ENCODE measurements at regions not wholly inside any gene's neighbourhood (a gene's known extent, or its start where the extent isn't known, plus 50 kb on each side); places are given as distances from the start of the nearest gene placed in this dataset.

DNA sequence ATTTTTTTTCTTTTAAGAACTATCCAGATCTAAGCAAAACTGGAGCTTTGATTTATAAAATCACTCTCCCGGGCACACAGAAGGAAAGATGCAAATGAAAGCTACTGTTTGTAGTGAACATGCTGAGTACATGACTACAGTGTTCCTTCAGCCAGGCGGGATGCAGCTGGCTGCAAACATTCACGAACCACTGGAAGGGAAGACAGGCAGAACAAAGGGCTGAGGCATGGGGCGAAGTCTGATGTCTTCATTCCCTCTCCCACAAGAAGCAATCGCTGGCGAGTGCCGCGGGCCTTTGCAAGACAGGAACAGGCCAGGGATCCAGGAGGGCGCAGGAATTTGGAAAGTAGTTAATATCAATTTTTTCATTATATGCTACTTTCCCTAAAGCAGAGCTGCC is 257.9 kb upstream of the AJAP1 start:
- TF ChIP-seq, protein P1, sequence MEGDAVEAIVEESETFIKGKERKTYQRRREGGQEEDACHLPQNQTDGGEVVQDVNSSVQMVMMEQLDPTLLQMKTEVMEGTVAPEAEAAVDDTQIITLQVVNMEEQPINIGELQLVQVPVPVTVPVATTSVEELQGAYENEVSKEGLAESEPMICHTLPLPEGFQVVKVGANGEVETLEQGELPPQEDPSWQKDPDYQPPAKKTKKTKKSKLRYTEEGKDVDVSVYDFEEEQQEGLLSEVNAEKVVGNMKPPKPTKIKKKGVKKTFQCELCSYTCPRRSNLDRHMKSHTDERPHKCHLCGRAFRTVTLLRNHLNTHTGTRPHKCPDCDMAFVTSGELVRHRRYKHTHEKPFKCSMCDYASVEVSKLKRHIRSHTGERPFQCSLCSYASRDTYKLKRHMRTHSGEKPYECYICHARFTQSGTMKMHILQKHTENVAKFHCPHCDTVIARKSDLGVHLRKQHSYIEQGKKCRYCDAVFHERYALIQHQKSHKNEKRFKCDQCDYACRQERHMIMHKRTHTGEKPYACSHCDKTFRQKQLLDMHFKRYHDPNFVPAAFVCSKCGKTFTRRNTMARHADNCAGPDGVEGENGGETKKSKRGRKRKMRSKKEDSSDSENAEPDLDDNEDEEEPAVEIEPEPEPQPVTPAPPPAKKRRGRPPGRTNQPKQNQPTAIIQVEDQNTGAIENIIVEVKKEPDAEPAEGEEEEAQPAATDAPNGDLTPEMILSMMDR (IDR thresholded peaks at IDR 0.05; ENCODE audit: insufficient read depth, low read depth, low read length) = no peak
- TF ChIP-seq EZH2 (IDR thresholded peaks at IDR 0.05; ENCODE audit: insufficient read depth, low read length) = no peak
